GM12864 (cell line): ENCODE measurements at regions not wholly inside any gene's neighbourhood (a gene's known extent, or its start where the extent isn't known, plus 50 kb on each side); places are given as distances from the start of the nearest gene placed in this dataset.

Experiments
- DNase-seq: peaks from one replicate; pipeline ENCODE4 v3.0.0-alpha.2; 2011; ENCODE audit warnings: low read depth
- H3K4me3 ChIP-seq: 2 replicates; pipeline ENCODE4 v1.5.1; 2011; ENCODE audit warnings: mild to moderate bottlenecking, low read depth, low read length, control low read depth
- CTCF ChIP-seq: IDR thresholded peaks from 2 replicates; pipeline ENCODE4 v1.5.1; 2011; ENCODE audit warnings: low read depth, mild to moderate bottlenecking, moderate library complexity, low read length, control low read depth, inconsistent platforms; ENCODE audit errors: missing control alignments

GRCh38 chr4:103449296-103450023 is 251.3 kb upstream of the CENPE start:
- no peak overlapping the region for H3K4me3 ChIP-seq
- no peak for DNase-seq
- no peak for TF ChIP-seq CTCF

GRCh38 chr4:103445377-103445776 is 247.2 kb upstream of the CENPE start:
- no peak overlapping the region for H3K4me3 ChIP-seq
- DNase-seq, result no peak
- no peak for TF ChIP-seq CTCF

GRCh38 chr4:103443324-103443723 is 245.2 kb upstream of the CENPE start:
- no peak for TF ChIP-seq CTCF
- DNase-seq, result no peak
- no peak overlapping the region for H3K4me3 ChIP-seq

GRCh38 chr4:103429283-103429682 is 231.1 kb upstream of the CENPE start:
- no peak for DNase-seq
- H3K4me3 ChIP-seq, result no peak overlapping the region
- peak; percentile 59 for TF ChIP-seq CTCF

GRCh38 chr4:103425406-103425805 is 227.3 kb upstream of the CENPE start:
- no peak overlapping the region for H3K4me3 ChIP-seq
- no peak for DNase-seq
- TF ChIP-seq CTCF, result no peak

- no peak for DNase-seq
- no peak overlapping the region for H3K4me3 ChIP-seq
- TF ChIP-seq CTCF, result no peak
Observed at GRCh38 chr4:103424853-103425252, 226.7 kb upstream of the CENPE start.

- no peak for TF ChIP-seq CTCF
- no peak overlapping the region for H3K4me3 ChIP-seq
- DNase-seq, result no peak
Observed at GRCh38 chr4:103423261-103423660, 225.1 kb upstream of the CENPE start.
